Gastroesophageal sphincter (tissue), 3 donors: ENCODE measurements at regions not wholly inside any gene's neighbourhood (a gene's known extent, or its start where the extent isn't known, plus 50 kb on each side); places are given as distances from the start of the nearest gene placed in this dataset.

ENCODE experiments used
- CTCF ChIP-seq, 4 experiments: fragments of 200-600 bp in 2 of 4; fragments of 450-650 bp in 2 of 4; sonication (generic) in 1 of 4; IDR thresholded peaks; one replicate each; pipeline ENCODE4 v1.5.1; 2017 to 2019; ENCODE audit warnings: antibody characterized with exemption in 4 of 4, mild to moderate bottlenecking in 2 of 4, moderate library complexity in 2 of 4
- EP300 ChIP-seq: sonication (generic); formaldehyde crosslinking; IDR thresholded peaks from one replicate; pipeline ENCODE4 v1.6.1; 2017; ENCODE audit warnings: antibody characterized with exemption, mild to moderate bottlenecking
- POLR2AphosphoS5 ChIP-seq: sonication (generic); formaldehyde crosslinking; IDR thresholded peaks from one replicate; pipeline ENCODE4 v1.6.1; 2017; ENCODE audit warnings: antibody characterized with exemption

DNA sequence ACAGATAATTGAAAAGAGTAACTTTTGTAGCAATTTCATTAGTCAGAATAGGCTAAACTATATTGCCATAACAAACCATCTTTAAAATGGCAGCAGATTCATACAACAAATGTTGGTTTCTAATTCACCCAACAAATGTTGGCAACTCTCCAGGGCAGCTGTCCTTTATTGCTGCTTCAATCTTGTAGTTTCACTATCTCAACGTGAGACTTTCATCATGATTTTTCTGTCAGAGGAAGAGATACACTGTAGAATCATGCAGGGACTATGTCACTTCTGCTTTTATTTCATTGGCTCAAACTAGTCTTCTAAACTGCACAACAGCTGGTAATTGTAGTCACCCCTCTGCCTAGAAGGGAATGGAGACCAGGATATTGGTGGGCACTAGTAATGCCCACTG is 174.2 kb downstream of the TANC2 start:
- TF ChIP-seq CTCF (IDR thresholded peaks at IDR 0.05) (no peak), POLR2AphosphoS5 (no peak), EP300 (no peak)
